Coronary artery (tissue), 2 donors: ENCODE measurements at regions not wholly inside any gene's neighbourhood (a gene's known extent, or its start where the extent isn't known, plus 50 kb on each side); places are given as distances from the start of the nearest gene placed in this dataset.

Experiments used
- DNase-seq: peaks from one replicate; pipeline ENCODE4 v3.0.0-alpha.2; 2017; ENCODE audit warnings: low spot score
- H3K27ac ChIP-seq, 2 donors: fragments of 200-600 bp; sonication (generic); one replicate each; pipeline ENCODE4 v1.5.1; 2016 to 2019
- H3K4me3 ChIP-seq: fragments of 200-600 bp; sonication (generic); 2 replicates; pipeline ENCODE4 v1.5.1; 2016; ENCODE audit warnings: mild to moderate bottlenecking, moderate library complexity
- TF ChIP-seq, protein P1 (sequence below): fragments of 200-600 bp; sonication (generic); IDR thresholded peaks from one replicate; pipeline ENCODE4 v1.5.1; 2019; ENCODE audit warnings: antibody characterized with exemption

DNA sequence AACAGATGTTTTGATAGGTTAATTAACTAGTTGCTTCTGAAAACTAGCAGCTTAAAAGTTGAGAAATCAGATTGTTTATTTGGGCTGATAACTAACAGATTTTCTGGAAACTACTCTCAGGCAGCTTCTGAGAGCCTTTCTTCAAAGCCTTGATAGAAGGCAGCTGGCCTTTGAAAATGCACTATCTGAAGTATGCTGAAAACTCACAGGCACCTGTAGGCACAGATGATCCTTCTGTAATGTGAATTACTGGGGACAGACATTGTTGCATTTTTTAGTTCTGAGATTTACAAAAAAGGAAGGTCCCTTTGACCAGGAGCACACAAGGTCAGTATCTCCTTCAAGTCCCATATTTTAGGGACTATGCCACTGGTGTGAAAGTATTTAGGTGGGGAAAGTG, 460.8 kb upstream of the CNTN5 start:
- H3K4me3 ChIP-seq: no peak overlapping the region
- no peak for DNase-seq
- TF ChIP-seq, protein P1, sequence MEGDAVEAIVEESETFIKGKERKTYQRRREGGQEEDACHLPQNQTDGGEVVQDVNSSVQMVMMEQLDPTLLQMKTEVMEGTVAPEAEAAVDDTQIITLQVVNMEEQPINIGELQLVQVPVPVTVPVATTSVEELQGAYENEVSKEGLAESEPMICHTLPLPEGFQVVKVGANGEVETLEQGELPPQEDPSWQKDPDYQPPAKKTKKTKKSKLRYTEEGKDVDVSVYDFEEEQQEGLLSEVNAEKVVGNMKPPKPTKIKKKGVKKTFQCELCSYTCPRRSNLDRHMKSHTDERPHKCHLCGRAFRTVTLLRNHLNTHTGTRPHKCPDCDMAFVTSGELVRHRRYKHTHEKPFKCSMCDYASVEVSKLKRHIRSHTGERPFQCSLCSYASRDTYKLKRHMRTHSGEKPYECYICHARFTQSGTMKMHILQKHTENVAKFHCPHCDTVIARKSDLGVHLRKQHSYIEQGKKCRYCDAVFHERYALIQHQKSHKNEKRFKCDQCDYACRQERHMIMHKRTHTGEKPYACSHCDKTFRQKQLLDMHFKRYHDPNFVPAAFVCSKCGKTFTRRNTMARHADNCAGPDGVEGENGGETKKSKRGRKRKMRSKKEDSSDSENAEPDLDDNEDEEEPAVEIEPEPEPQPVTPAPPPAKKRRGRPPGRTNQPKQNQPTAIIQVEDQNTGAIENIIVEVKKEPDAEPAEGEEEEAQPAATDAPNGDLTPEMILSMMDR: no peak

DNA sequence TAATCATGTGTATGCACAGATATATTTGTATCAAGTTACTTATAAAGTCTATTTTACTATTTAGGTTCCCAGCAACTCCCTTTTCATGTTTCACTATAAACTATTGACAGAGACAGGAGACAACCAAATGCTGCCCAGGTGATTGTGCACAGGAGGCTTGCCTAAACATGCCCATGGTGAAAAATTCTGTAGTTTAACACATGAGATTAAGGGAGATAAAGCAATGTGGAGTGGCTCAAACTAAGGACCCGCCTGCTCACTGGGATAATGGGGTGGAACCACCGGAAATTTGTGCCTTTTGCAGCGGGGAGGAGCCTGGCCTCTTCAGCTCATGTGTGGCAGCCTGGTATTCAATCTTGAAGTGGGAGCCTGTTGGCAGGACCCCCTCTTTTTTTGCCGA, 459.5 kb upstream of the CNTN5 start:
- Histone ChIP-seq H3K27ac (no peak overlapping the region), H3K4me3 (no peak overlapping the region)
- DNase-seq: no peak
- TF ChIP-seq, protein P1: no peak

More for the DNA sequence above, 460.8 kb upstream of the CNTN5 start:
- no peak overlapping the region for H3K27ac ChIP-seq

DNA sequence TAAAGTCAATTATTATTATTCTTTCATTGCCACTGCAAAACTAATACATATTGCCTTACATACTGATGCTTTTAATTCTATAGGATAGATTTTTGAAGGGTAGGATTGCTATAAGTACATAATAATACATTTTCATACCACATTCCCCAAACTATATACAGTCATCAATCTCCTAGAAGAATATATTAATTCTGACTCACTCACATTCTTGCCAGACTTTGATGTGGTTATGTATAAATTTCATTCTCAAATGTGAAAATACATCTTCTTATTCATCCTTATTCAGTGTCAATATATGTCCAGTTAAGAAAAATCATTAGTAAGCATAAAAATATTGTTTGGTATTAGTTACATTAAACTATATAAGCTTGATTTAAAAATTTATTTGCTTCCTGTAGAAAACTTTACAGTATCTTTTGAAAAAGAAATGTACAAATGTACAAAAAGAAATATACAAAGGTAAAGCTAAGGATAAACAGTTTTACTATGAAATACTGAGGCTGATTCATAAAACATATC, 458.8 kb upstream of the CNTN5 start:
- TF ChIP-seq, protein P1: no peak

DNA sequence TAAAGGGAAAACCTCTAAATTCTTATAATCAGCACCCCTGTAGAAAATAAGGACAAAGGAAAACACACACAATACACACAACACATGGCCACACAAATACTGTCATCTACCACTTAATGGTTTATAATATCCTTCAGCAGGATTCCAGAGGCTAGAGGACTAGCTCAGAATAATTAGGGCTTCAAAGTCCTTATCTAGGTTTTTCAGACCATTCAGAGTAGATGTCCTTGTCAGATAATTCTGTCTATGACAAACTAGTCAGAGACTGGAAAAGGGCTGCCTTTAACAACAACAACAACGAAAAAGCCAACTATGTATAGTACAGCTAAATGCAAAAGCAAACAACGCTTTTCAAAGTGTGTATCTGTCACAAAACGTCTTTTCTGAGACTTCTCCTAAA, 456.5 kb upstream of the CNTN5 start:
- Histone ChIP-seq H3K27ac (no peak overlapping the region), H3K4me3 (no peak overlapping the region)
- TF ChIP-seq, protein P1: no peak
- DNase-seq: no peak

More for the DNA sequence above, 458.8 kb upstream of the CNTN5 start:
- no peak for DNase-seq
- no peak overlapping the region for H3K27ac ChIP-seq
- H3K4me3 ChIP-seq: no peak overlapping the region

DNA sequence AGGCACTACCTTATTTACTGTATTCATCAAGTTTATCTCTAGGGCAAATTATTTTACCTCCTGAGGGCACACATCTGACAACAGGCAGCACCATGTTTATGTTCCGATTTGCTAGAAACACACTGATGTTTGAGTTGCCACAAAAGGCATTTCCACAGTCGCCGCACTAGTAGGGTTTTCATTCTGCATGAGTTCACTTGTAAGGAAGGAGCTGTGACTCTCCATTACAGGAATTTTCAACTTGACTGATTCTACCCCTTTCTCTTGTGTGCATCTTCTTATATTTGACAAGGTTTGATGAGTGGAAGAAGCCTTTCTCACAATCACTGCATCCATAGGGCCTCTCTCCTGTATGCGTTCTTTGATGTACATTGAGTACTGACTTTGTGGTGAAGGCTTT, 455.9 kb upstream of the CNTN5 start:
- no peak overlapping the region for H3K4me3 ChIP-seq
- DNase-seq: no peak
- no peak overlapping the region for H3K27ac ChIP-seq
- TF ChIP-seq, protein P1: no peak

DNA sequence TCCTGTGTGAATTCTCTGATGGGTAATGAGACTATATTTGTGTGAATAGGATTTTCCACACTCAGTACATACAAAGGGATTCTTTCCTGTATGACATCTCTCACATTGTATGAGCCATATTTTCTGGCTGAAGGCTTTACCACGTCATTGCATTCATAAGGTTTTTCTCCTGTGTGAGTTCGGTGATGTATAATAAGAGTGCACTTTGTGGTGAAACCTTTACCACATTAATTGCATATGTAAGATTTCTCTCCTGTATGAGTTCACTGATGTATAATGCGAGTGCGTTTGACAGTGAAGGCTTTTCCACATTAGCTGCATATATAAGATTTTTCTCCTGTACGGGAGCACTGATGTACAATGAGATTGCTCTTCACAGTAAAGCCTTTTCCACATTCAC, 455.4 kb upstream of the CNTN5 start:
- DNase-seq: no peak
- no peak overlapping the region for H3K27ac ChIP-seq
- no peak overlapping the region for H3K4me3 ChIP-seq
- TF ChIP-seq, protein P1: no peak

DNA sequence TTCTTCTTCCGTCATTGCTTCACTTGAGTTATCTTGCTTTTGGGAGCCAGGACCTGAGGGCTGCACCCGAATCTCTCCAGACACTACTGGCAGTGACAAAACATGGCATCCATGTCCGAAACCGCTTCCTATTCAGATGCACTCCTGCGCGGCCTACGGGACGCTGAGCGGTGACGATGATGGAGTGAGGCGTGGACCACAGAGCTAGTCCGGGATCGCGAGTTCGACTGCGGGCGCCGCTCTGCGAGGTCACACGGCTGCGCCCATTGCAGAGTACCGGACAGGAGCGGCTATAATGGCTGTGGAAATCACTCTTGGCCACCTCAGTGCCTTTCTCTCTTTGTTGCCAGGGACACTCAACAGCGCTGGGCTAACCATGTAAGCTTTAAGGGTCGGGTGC, 453.8 kb upstream of the CNTN5 start:
- TF ChIP-seq, protein P1: no peak
- Histone ChIP-seq H3K4me3 (no peak overlapping the region), H3K27ac (no peak overlapping the region)

More for the DNA sequence above, 453.8 kb upstream of the CNTN5 start:
- DNase-seq: no peak
